Neural cell (in vitro differentiated cells): ENCODE measurements at regions not wholly inside any gene's neighbourhood (a gene's known extent, or its start where the extent isn't known, plus 50 kb on each side); places are given as distances from the start of the nearest gene placed in this dataset.

Experiments
- H2AFZ ChIP-seq: fragments of 200-600, 300-800 bp; sonication (generic), shearing (Covaris generic); 2 replicates; pipeline ENCODE4 v1.6.0; 2014; ENCODE audit warnings: low read depth, mild to moderate bottlenecking, antibody characterized with exemption, low read length, moderate library complexity
- H3F3A ChIP-seq: fragments of 200-600 bp; shearing (Covaris generic); 2 replicates; pipeline ENCODE4 v1.6.1; 2016; ENCODE audit warnings: mild to moderate bottlenecking, moderate library complexity, mixed read lengths, antibody characterized with exemption, low read length; ENCODE audit not compliant: insufficient read depth, poor library complexity, severe bottlenecking
- H3K27ac ChIP-seq: fragments of 200-600, 300-800 bp; sonication (generic), shearing (Covaris generic); 2 replicates; pipeline ENCODE4 v1.5.1; 2014; ENCODE audit warnings: mild to moderate bottlenecking, low read length, moderate library complexity
- H3K27me3 ChIP-seq: fragments of 300-800, 200-600 bp; sonication (generic), shearing (Covaris generic); 2 replicates; pipeline ENCODE4 v1.6.0; 2014; ENCODE audit warnings: mild to moderate bottlenecking, low read depth, low read length, moderate library complexity; ENCODE audit not compliant: insufficient read depth
- H3K36me3 ChIP-seq: fragments of 300-800, 200-600 bp; sonication (generic), shearing (Covaris generic); 2 replicates; pipeline ENCODE4 v1.5.1; 2014; ENCODE audit warnings: mild to moderate bottlenecking, antibody characterized with exemption, low read length, moderate library complexity; ENCODE audit not compliant: insufficient read depth
- H3K4me2 ChIP-seq: fragments of 300-800, 200-600 bp; sonication (generic), shearing (Covaris generic); 2 replicates; pipeline ENCODE4 v1.6.0; 2014; ENCODE audit warnings: mild to moderate bottlenecking, low read length
- H3K4me3 ChIP-seq: fragments of 300-800, 200-600 bp; sonication (generic), shearing (Covaris generic); 2 replicates; pipeline ENCODE4 v1.5.1; 2014; ENCODE audit warnings: mild to moderate bottlenecking, low read length, moderate library complexity
- H3K79me2 ChIP-seq: fragments of 200-600 bp; shearing (Covaris generic); replicated peaks from 2 replicates; pipeline ENCODE4 v1.6.0; 2014; ENCODE audit warnings: mild to moderate bottlenecking, low read length, moderate library complexity; ENCODE audit not compliant: insufficient read depth
- H3K9ac ChIP-seq: fragments of 300-800, 200-600 bp; sonication (generic), shearing (Covaris generic); 2 replicates; pipeline ENCODE4 v1.6.1; 2016; ENCODE audit warnings: mild to moderate bottlenecking, low read length, mixed read lengths
- H3K9me2 ChIP-seq: fragments of 200-600 bp; shearing (Covaris generic); 2 replicates; pipeline ENCODE4 v1.6.1; 2016; ENCODE audit warnings: mild to moderate bottlenecking, low read length, mixed read lengths; ENCODE audit not compliant: insufficient read depth
- H3K9me3 ChIP-seq: fragments of 200-600, 300-800 bp; sonication (generic), shearing (Covaris generic); 2 replicates; pipeline ENCODE4 v1.6.1; 2016; ENCODE audit warnings: mild to moderate bottlenecking, mixed run types, low read length, moderate library complexity, mixed read lengths
- H4K20me1 ChIP-seq: fragments of 200-600 bp; shearing (Covaris generic); 2 replicates; pipeline ENCODE4 v1.6.1; 2016; ENCODE audit warnings: mild to moderate bottlenecking, mixed run types; ENCODE audit not compliant: insufficient read depth
- CTCF ChIP-seq: fragments of 450-650 bp; IDR thresholded peaks from 2 replicates; pipeline ENCODE4 v1.5.1; 2014; ENCODE audit warnings: antibody characterized with exemption, mild to moderate bottlenecking, moderate library complexity; ENCODE audit not compliant: poor library complexity, severe bottlenecking
- EP300 ChIP-seq: fragments of 450-650 bp; conservative IDR thresholded peaks from 2 replicates; pipeline ENCODE4 v1.6.1; 2014; ENCODE audit warnings: antibody characterized with exemption, mild to moderate bottlenecking, moderate library complexity; ENCODE audit not compliant: poor library complexity, severe bottlenecking
- EZH2 ChIP-seq: fragments of 200-600, 300-800 bp; shearing (Covaris generic), sonication (generic); IDR thresholded peaks from 2 replicates; pipeline ENCODE4 v1.6.1; 2014; ENCODE audit warnings: antibody characterized with exemption, low read length, borderline replicate concordance, mild to moderate bottlenecking; ENCODE audit not compliant: insufficient read depth, poor library complexity, severe bottlenecking
- MXI1 ChIP-seq: fragments of 450-650 bp; conservative IDR thresholded peaks from 2 replicates; pipeline ENCODE4 v1.6.1; 2014; ENCODE audit warnings: antibody characterized with exemption, mild to moderate bottlenecking; ENCODE audit not compliant: poor library complexity, severe bottlenecking
- POLR2AphosphoS5 ChIP-seq: IDR thresholded peaks from 2 replicates; pipeline ENCODE4 v1.6.1; 2012
- RAD21 ChIP-seq: fragments of 450-650 bp; conservative IDR thresholded peaks from 2 replicates; pipeline ENCODE4 v1.6.1; 2014; ENCODE audit warnings: antibody characterized with exemption, mild to moderate bottlenecking, moderate library complexity
- REST ChIP-seq: IDR thresholded peaks from 2 replicates; pipeline ENCODE4 v1.6.1; 2012; ENCODE audit warnings: borderline replicate concordance
- SMC3 ChIP-seq: fragments of 450-650 bp; conservative IDR thresholded peaks from 2 replicates; pipeline ENCODE4 v1.6.1; 2014; ENCODE audit warnings: antibody characterized with exemption, mild to moderate bottlenecking, moderate library complexity; ENCODE audit not compliant: poor library complexity
- TAF1 ChIP-seq: IDR thresholded peaks from 2 replicates; pipeline ENCODE4 v1.6.1; 2012; ENCODE audit warnings: low read depth

DNA sequence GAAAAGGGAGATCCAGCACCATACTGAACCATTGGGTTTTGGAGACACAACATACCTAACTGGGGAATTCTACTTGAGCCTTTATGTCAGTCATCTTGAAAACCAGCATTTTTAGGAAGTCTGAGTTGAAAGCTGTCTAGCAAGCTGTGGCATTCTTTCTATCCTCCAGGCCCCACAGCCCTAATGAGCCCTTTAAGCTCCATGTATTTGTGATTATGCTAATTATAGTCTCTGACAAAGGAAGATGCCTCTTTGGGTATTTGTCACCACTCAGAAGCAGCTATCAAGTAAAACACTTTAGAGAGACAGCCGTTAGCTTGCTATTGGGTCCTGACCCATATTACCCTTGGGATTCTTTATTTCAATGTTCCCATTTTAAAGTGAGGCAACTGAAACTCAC lies 159.5 kb upstream of the MANEA start:
- Histone ChIP-seq H3K4me2 (no peak overlapping the region), H3F3A (no peaks in the 10 kb centered on the region), H4K20me1 (no peaks in the 10 kb centered on the region), H3K9me3 (peaks cover 6% of the 10 kb centered on the region), H3K9me2 (no peaks in the 10 kb centered on the region), H3K4me3 (no peak overlapping the region), H3K36me3 (no peaks in the 10 kb centered on the region), H3K27ac (no peak overlapping the region), H3K79me2 (no peaks in the 10 kb centered on the region), H2AFZ (no peak overlapping the region), H3K27me3 (no peaks in the 10 kb centered on the region), H3K9ac (no peak overlapping the region)
- TF ChIP-seq EP300 (no peak), POLR2AphosphoS5 (no peak), SMC3 (no peak), MXI1 (no peak), TAF1 (no peak), RAD21 (no peak), EZH2 (no peak), REST (no peak), CTCF (no peak)

DNA sequence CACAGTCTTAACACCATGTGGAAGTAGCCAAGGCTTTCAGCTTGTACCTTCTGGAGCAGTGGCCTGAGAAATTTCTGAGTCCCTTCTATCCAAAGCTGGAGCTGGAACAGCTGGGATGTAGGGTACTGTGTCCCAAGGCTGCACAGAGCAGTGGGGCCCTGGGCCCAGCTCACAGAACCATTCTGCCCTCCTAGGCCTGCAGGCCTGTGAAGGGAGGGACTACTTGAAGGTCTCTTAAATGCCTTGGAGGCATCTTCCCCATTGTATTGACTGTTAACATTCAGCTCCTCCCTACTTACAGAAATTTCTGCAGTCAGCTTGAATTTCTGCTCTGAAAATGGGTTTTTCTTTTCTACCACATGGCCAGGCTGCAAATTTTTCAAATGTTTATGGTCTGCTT lies 156.5 kb upstream of the MANEA start:
- Histone ChIP-seq H3K79me2 (no peaks in the 10 kb centered on the region), H3K27me3 (no peaks in the 10 kb centered on the region), H3F3A (no peaks in the 10 kb centered on the region), H2AFZ (no peak overlapping the region), H3K9me3 (peaks cover 6% of the 10 kb centered on the region), H3K9me2 (no peaks in the 10 kb centered on the region), H3K9ac (no peak overlapping the region), H3K4me3 (no peak overlapping the region), H3K4me2 (no peak overlapping the region), H3K36me3 (no peaks in the 10 kb centered on the region), H3K27ac (no peak overlapping the region), H4K20me1 (no peaks in the 10 kb centered on the region)
- TF ChIP-seq RAD21 = no peak
- no peak for TF ChIP-seq MXI1
- TF ChIP-seq TAF1 = no peak
- no peak for TF ChIP-seq POLR2AphosphoS5
- TF ChIP-seq REST = no peak
- no peak for TF ChIP-seq CTCF
